A549 (cell line): ENCODE measurements at regions not wholly inside any gene's neighbourhood (a gene's known extent, or its start where the extent isn't known, plus 50 kb on each side); places are given as distances from the start of the nearest gene placed in this dataset.

Experiments
- BHLHE40 ChIP-seq: IDR thresholded peaks from 2 replicates; pipeline ENCODE4 v1.6.1; 2012; ENCODE audit warnings: low read depth, low read length, inconsistent platforms
- CHD2 ChIP-seq: fragments of 150-350 bp; IDR thresholded peaks from 2 replicates; pipeline ENCODE4 v1.6.1; 2014; ENCODE audit warnings: low read length; ENCODE audit not compliant: partially characterized antibody
- CTCF ChIP-seq: fragments of >200 bp; sonication (Bioruptor Twin); formaldehyde crosslinking; IDR thresholded peaks from 3 replicates; pipeline ENCODE4 v1.5.1; 2016
- EP300 ChIP-seq, 2 experiments: fragments of >200 bp; sonication (Bioruptor Twin); formaldehyde crosslinking; IDR thresholded peaks; 2 replicates in 1 of 2; 3 replicates in 1 of 2; pipeline ENCODE4 v1.6.1; 2016 to 2017
- JUN ChIP-seq, 2 experiments: fragments of >200 bp; sonication (Bioruptor Twin); formaldehyde crosslinking; IDR thresholded peaks; 2 replicates in 1 of 2; 3 replicates in 1 of 2; pipeline ENCODE4 v1.6.1; 2016 to 2017
- MAFK ChIP-seq: fragments of 450-650 bp; IDR thresholded peaks from 2 replicates; pipeline ENCODE4 v1.6.1; 2014; ENCODE audit not compliant: partially characterized antibody
- MYC ChIP-seq: IDR thresholded peaks from 2 replicates; pipeline ENCODE4 v1.6.1; 2012; ENCODE audit warnings: mild to moderate bottlenecking, inconsistent platforms, low read length, improper control_type of control experiment, borderline replicate concordance
- POLR2A ChIP-seq: IDR thresholded peaks from 2 replicates; pipeline ENCODE4 v1.6.1; 2012; ENCODE audit warnings: mild to moderate bottlenecking, low read length
- RAD21 ChIP-seq, 2 experiments: fragments of >200 bp in 1 of 2; sonication (Bioruptor Twin) in 1 of 2; formaldehyde crosslinking in 1 of 2; IDR thresholded peaks in 1 of 2; conservative IDR thresholded peaks in 1 of 2; 2 replicates in 1 of 2; 3 replicates in 1 of 2; pipeline ENCODE4 v1.6.1; 2012 to 2018; ENCODE audit warnings: inconsistent platforms in 1 of 2
- REST ChIP-seq: fragments of 200-600 bp; sonication (generic); IDR thresholded peaks from 2 replicates; pipeline ENCODE4 v1.6.1; 2016; ENCODE audit warnings: antibody characterized with exemption, mild to moderate bottlenecking, moderate library complexity
- RFX5 ChIP-seq: fragments of 450-650 bp; IDR thresholded peaks from 2 replicates; pipeline ENCODE4 v1.7.1; 2014; ENCODE audit warnings: antibody characterized with exemption, mild to moderate bottlenecking, moderate library complexity
- RNF2 ChIP-seq: fragments of 200-600 bp; sonication (generic); IDR thresholded peaks from 2 replicates; pipeline ENCODE4 v1.6.1; 2016; ENCODE audit warnings: low read depth, mild to moderate bottlenecking, antibody characterized with exemption, moderate library complexity, borderline replicate concordance
- ZFP36 ChIP-seq: fragments of 450-650 bp; IDR thresholded peaks from 2 replicates; pipeline ENCODE4 v1.6.1; 2014; ENCODE audit warnings: borderline replicate concordance; ENCODE audit not compliant: partially characterized antibody
- ZSCAN20 ChIP-seq: fragments of 250-450 bp; sonication (Bioruptor Pico); IDR thresholded peaks from 2 replicates; pipeline ENCODE4 v1.8.0; 2022; ENCODE audit warnings: mild to moderate bottlenecking, moderate library complexity

GRCh38 chr2:212935752-212936151, 215.7 kb downstream of the IKZF2 start:
- no peak for TF ChIP-seq CTCF
- TF ChIP-seq EP300 (IDR thresholded peaks at IDR 0.05) = no peak
- TF ChIP-seq REST = no peak
- TF ChIP-seq MYC = no peak
- no peak for TF ChIP-seq RNF2
- TF ChIP-seq MAFK = no peak
- TF ChIP-seq ZFP36 = no peak
- TF ChIP-seq RFX5 = no peak
- TF ChIP-seq CHD2 = no peak
- TF ChIP-seq POLR2A = no peak
- TF ChIP-seq ZSCAN20 (CRISPR knock-in tag) = no peak
- TF ChIP-seq RAD21 (conservative IDR thresholded peaks at IDR 0.05 in 1 of 2, IDR thresholded peaks at IDR 0.05 in 1 of 2) = no peak
- TF ChIP-seq BHLHE40 = no peak
- no peak for TF ChIP-seq JUN (IDR thresholded peaks at IDR 0.05)
